G401.6 (cell line): ENCODE measurements at regions not wholly inside any gene's neighbourhood (a gene's known extent, or its start where the extent isn't known, plus 50 kb on each side); places are given as distances from the start of the nearest gene placed in this dataset.

Source experiments
- FAIRE-seq: peaks from 2 replicates; lab custom pipeline; 2012; peaks lifted over from hg19 to GRCh38; lab: Jason Lieb, UNC

DNA sequence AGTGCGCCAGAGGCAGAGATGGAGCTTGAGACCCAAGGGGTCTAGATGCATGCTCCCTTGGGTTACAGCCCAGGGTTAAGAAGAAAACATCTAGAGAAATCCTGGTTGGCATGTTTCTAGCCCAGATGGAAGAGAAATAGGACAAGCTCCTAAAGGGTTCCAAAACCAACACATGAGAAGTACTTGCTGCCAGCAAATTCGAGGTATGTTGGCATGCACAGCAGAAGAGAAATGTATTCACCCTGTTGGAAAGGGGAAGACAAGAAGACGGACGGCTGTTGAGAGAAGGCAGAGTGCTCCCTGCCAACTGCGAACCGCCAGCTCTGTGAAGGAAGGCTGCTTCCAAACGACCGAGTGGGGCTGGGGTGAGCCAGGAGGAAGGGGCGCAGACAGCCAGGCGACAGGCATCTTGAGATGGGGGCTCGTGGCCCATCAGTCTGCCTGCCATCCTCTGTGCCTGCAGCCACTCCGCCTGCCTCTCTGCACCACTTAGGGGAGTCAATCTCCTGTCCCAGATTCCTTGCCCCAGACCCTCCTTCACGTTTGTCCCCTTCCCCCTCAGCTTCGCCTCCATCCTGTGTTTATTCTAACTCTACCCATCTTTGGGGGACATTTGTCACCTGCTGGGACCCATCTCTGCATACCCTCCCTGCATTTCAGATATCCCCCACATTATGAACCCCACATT is 249.2 kb downstream of the CDC5L start:
- FAIRE-seq: no peak

DNA sequence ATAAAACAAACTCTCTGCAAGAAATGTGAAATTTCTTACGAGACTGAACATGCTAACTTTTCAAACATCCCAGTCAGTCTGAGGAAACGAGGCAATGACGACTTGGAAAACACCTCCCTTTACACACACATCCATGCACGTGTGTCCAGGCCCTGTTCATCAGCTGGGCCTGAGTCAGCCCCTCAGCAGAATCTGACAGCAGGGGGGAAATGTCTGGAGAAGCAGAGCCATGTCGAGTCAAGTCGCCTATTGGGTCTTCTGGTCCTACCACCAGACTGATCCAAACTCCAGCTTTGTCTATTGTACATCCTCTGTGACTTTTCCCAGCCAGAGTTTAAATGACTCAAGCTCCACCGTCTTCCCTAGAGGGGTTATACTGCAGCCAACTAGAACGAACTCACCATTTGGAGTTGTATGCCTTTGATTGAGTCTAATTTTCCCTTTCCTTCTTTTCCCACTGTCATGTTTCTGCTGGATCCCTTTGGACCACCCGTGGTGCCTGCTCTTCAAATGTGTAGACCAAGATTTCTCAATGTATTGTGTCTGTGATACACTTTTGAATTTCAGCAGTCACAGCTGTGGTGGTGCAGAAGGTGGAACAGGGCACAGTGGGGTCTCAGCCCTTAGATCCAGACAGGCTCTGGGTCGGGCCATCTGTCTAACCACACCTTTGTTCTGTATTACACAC is 254.0 kb downstream of the CDC5L start:
- no peak for FAIRE-seq

DNA sequence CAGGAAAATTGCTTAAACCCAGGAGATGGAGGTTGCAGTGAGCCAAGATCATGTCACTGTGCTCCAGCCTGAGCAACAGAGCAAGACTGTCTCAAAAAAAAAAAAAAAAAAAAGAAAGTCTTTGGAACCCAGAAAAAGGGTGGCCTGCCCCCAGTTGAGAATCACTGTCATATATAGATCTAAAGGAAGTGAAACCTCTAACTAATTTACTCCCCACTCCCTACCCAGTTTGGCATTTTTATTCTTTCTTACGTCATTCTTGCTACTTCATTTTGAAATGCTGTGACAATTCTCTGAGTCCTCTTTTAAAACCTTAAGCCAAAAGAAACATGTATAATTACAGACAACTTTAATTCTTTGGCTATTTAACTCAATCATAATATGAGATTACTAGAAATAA is 254.8 kb downstream of the CDC5L start:
- FAIRE-seq: no peak

DNA sequence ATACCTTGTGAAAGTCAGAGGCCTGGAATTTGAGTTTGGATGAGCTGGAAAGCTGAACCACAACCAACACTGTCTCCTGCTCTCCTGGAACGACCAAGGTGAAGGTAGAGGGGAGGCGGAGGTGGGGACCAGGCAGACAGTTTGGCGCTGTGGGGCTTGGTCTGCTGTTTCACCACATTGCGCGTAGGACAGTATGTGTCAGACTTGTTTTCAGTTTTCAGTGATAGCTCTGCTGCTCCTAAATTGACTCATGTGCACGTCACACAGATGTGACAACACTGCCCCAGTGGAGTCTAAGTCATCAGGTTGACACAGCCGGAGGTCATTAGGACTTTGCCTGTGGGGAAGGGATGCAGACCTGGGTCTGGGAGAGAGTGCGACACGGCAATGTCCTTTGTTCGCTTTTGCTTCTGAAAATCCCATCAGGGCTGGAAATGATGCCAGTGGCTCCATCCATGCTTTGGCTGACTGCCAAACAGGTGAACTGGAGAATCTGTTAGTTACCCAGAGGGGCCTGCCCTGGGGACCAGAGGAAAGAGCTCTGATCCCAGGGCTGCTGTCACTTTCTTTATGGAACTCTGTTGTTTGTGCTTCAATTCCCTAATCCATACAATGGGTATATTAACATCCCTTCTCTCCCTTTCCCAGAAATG is 255.5 kb downstream of the CDC5L start:
- FAIRE-seq: no peak

DNA sequence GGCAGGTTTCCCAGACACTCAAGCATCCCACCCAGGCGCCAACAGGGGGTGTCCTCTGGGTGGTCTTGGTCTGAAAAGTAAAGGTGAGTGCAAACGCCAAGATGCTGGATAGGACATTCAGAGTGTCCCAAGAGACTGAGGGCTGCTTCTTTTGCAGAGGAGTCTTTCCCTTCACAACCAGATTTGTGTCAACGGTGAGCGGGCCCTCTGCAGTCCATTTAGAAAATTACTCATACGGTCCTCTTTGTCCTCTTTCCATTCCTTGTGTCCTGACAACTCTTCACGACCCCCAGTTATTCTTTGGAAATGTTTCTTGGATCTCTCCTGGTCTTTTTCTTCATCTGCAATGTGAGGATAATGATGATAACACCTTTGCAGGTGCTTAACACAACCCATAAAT is 257.8 kb downstream of the CDC5L start:
- FAIRE-seq: no peak

DNA sequence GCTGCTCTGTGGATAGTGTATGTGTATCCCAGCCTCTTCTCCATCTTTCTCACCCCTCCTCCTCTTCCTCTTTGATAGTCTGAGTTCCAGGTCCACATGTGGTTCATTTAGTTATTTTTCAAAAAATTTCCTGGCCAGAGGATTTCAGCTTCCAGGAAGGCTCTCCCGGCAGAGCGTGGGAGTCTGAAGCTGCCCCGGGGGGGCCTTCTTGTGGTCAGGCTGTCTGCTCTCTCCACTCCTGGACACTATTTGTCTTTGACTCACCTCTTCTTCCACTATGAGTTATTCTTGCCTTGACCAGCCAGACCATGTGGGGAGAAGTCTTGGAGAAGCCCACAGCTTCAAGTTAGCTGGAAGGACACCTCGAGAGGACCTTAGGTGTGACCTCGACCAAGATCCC is 258.8 kb downstream of the CDC5L start:
- FAIRE-seq: no peak

DNA sequence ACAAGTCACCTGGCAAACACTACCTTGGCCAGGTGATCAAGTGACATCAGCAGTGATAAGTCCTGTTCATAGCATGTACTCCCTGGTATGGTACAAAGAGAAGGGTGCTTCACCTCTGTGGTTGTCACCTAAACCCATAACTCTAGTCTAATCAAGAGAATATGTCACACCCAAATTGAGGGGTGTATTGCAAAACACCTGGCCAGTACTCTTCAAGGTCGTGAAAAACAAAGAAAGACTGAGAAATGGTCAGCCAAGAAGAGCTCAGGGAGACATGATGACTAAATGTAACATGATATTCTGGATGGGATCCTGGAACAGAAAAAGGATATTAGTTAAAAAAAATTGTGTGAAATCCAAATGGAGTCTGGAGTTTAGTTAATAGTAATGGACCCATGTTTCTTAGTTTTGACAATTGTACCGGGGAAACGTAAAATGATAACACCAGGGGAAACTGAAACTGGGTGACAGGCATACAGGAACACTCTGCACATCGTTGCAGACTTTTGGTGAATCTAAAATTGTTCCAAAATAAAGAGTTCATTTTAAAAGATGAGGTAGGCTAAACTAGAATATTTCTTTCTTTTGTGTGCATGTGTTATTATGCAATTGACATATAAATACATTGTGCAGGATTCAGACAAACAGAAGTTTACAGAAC is 262.0 kb downstream of the CDC5L start:
- FAIRE-seq: no peak

DNA sequence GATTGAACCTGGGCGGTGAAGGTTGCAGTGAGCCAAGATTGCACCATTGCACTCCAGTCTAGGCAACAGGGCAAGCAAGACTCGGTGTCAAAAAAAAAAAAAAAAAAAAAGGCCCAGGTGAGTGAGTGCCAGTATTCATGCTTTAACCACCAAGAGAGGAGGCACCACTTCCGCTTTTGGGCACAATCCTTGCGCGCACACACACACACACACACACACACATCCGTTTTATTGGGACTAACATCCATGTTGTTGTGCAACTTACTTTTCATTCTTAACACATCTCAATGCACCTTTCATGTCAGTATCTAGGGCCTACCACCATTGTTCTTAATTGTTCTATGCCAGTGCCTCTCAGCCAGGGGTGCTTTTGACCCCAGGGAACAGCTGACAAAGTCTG is 263.0 kb downstream of the CDC5L start:
- no peak for FAIRE-seq

DNA sequence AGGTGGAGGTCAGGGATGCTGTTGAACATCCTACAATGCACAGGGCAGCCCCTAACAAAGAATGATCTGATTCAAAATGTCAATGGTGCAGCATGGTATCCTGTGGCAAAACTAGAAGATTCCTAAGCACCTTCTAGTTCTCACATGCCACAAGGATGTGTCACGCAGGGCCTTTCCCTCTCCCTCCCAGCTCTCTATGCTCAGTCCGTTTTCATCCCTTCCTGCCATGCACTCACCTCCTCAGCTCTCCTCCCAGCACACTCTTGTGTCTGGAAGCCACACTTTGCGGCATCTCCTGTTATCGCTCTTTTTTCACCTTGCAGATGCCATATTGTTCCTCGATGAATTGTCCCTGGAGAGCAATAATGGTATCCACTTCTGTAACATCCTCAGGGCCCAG is 263.4 kb downstream of the CDC5L start:
- FAIRE-seq: no peak

DNA sequence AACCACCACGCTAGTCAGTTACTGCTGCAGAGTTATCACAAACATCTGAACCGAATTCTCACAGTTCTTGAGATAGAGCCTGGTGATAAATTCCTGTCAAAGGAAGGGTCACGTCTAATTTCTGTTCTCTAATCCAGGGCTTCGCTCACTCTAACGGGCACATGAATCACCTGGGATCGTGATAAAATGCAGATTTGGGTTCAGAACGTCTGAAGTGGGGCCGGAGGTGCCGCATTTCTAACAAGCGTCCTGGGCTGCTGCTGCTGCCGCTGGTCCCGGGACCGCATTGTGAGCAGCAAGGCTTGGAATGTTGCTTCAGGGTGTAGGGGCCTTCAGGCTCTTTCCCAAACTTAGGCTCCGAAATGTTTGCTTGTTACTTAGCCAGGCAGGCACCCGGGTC is 264.1 kb downstream of the CDC5L start:
- no peak for FAIRE-seq

DNA sequence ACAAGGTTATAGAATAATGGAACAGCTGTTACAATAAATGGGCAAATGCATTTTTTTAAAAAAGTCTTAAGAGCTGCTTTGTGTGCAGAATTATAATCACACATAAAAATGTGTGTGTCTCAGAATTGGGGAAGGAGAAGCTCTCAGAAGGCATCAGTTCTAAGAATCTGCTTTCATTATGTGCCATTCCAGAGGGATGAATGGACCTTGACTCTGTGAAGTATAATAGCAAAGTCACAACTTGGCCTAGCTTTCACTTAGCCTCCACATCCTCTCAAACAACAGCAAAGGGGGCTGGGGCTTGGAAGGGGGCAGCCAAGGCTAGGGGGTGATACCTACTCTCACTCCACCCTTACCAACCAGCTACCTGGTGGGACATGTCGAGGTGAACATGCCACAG is 265.0 kb downstream of the CDC5L start:
- no peak for FAIRE-seq

DNA sequence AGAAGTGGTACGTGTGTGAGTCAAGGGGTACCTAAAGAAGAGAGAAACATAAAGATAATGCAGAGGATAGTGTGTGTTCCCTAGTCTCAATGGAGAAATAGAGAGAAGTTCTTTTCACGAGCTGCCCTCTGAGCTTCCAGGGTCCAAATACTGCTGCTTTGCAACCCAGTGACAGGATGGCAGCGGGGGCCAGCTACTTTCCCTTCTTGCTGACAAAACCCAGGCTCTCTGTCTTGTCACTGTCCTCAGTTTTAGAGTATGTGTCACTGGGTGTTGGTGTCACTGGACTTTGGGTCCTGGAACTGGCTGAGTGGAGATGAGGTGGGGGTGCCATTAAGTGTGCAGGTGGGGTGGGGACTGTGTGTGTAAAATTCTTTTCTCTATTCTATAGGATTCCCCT is 265.6 kb downstream of the CDC5L start:
- FAIRE-seq: no peak

DNA sequence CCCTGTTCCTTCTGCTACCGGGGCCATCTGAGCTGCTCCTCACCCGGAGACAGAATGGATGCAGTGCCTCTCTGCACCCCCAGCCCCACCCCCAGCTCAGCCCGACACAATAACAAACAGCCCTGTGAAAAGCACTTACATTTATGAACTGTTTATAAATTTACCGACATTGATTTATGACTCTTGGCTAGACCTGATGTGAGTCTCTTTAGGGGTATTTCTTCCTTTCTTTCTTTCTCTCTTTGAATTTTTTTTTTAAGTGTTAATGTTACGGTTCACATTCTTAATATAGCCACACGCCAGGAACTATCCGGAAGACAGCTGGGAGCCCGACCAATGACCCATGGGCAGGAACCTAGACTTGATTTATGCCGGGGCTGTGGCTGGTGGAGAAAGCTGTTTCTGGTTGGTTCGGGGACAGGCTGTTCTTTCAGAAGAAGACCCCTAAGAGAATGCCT is 266.3 kb downstream of the CDC5L start:
- FAIRE-seq: no peak

DNA sequence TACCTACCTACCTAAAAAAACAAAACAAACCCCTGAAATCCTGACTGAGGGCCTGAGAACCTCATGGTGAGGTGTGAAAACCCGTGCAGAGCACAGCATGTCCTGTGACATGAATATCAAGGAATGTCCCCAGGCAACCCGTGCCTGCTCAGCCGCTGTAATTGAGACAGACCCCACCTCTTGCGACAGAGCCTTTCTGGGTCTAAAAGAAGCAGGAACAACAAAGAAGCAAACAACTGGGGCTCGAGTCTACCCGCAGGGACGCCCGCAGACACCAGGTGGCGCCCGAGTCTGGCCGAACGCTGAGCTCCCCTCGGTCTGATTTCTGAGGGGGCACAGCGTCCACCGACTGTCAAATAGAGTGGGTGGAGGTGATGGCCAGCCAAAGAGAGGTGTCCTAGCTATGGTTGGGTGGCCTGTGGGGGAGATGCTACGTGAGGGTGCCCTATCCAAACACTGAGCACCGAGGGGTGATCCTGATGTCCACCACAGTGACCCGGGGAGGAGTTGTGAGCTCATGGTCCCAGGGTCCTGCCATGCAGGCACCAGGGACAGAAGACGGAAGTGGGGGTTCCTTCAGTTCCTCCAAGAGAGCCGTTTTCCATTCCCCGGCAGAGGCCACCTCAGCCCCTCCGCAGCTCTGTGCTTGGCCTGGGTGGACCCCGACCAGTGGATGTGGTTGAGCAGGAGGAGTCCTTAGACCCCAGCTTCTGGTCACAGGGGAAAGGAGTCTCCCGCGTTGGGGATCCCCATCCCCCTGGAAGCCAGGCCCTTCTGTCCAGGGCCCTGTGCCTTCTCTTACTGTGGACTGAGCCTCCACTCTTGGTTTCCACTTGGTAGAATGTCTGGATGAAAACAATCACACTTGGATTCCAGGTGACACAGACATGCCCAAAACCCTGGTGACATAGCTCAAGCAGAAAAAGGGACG is 268.2 kb downstream of the CDC5L start:
- no peak for FAIRE-seq

DNA sequence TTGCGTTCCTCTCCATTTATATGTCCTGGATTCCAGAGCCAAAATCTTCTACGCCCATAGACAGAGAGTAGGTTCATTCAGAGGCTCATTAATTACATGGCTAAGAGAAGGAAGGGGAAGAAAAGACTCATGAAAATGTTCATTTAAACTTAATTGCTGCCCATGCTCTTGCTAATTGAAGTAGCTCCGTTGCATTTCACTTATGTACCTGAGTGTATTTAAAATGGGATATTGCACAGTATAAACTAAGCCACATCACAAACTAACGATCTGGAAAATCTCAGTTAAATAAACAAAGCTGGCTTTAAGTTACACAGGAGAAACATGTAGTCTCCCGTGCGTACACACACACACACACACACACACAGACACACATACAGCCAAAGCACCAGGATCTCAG is 269.2 kb downstream of the CDC5L start:
- FAIRE-seq: no peak

DNA sequence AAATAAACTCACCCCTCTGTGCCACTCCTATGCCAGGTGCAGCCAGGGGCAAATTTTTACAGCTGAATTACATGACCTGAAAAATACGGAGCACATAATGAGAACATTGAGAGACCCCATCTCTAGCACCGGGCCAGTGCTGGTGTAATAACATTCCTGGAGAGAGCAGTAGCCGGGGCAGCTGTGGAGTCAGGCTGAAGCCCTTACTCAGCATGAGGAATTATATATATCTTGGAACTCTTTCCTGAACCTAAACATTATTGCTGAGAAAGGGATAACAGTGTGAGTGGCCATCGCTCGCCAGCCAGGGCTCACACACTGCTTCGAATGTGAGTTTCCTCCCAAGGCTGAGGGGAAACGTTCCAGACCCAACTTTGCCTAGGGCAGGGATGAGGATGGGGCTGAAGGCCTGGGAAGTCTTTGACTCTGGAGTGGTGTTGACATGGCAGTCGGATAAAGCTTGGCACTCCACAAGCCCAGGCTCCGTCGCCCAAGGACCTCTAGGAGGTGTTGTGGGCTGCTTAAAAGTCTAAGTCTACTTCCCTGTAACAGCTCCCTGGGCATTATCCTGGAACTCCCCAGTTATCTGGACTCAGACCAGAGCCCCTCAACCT is 269.8 kb downstream of the CDC5L start:
- no peak for FAIRE-seq

DNA sequence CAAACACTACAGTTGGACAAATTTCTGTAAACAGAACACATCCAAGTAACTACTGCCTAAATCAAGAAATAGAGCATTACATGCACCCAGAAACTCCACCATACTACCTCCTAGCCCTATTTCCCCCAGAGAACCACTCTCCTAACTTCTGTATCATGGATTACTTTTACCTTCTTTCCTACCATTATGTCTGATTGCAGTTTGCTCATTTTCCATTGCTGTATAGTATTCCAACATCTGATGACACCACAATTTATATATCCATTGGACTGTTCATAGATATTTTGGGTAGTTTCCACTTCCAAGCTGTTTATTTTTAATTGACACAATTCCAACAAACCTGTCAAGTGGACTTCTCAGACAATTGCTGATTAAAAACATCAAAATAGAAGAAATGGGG is 271.1 kb downstream of the CDC5L start:
- no peak for FAIRE-seq

DNA sequence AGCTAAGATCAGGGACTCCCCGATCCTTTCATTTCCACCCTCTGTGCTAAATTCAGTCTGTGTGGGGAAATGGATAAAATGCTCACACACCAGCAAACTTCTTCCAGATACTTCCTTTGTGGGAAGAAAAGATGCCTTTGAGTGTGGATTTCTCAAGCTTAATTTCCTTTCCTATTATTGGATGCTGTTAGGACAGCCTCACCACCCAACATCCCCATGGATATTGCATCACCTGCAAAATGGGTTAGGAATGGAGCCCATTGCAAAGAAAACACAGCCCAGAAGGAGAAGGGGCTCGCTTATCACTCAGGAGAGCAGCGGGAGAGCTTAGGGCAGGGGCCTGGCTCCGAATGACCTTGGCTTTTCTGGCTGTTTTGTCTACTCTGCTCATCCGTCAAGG is 272.2 kb downstream of the CDC5L start:
- FAIRE-seq: no peak

DNA sequence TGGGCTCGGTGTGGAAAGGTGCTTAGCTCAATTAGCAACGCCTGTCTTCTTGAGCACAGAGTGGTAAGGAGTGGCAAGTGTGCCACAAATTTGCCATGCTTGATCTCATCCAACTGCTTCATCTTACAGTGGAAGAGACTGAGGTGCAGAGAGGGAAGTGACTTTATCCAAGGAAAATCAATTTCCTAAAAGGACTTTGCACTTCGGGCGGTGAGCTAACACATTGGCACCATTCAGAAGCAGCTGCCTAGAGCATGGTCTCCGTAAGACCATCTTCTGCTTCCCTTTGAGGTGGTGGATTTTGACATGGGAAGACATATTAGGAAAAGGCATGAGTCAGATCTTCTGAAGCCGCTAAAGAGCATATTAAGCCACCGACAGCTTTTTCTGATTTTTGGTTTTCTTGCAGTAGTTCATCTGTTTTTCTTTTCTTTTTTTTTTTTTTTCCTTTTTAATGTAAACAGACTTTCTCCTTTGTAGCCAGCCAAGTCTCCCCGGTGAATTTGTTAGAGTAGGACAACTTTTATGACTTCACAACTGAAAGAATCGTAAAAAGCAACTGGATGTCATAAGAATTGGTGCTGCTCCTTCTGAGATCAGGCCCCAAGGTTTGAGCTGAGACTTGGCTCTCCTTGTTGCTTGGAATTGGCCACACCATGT is 273.2 kb downstream of the CDC5L start:
- no peak for FAIRE-seq

DNA sequence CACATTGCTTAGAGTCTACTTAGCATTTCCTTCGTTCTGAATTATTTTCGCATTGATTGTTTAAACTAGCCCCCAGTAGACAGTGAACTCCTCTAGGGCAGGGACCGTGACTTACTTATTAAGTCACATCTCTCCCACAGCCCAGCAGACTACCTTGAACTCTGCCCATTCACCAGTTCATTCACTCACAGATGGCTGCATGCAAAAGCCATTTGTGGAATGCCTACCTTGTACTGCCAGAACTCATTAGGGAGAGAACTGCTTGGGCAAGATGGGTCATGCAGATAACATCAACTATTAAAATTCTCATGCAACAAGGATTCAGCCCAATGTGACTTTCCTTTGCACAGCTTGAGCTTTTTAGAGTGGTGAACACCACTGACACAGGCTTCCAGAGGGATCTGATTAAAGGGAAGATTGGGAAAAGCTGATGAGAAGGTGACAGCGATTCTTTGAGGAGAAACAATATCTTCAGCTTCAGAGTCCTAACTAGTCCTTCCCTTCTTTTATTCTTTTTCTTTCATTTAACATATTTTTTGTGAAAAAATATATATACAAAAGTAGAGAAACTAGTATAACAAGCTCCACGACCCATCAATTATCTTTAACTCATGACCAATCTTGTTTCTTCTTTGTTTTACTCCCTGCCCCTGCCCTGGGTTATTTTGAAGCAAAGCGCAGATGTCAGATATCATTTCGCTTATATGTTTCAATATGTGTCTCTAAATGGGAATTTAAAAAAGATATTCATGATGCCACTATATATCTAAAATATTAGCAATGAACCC is 273.9 kb downstream of the CDC5L start:
- FAIRE-seq: no peak
